HG03139 (cell line): ENCODE measurements at regions not wholly inside any gene's neighbourhood (a gene's known extent, or its start where the extent isn't known, plus 50 kb on each side); places are given as distances from the start of the nearest gene placed in this dataset.
"Not testable (repeated sequence)": the region's sequence is repeated elsewhere in the genome, so short reads cannot be mapped to it uniquely, and the experiment has no call there.

Experiments used
- ATAC-seq: cut with Tn5 transposase; IDR thresholded peaks from one replicate; pipeline ENCODE4 v1.9.1; 2021; ENCODE audit not compliant: unreplicated experiment

DNA sequence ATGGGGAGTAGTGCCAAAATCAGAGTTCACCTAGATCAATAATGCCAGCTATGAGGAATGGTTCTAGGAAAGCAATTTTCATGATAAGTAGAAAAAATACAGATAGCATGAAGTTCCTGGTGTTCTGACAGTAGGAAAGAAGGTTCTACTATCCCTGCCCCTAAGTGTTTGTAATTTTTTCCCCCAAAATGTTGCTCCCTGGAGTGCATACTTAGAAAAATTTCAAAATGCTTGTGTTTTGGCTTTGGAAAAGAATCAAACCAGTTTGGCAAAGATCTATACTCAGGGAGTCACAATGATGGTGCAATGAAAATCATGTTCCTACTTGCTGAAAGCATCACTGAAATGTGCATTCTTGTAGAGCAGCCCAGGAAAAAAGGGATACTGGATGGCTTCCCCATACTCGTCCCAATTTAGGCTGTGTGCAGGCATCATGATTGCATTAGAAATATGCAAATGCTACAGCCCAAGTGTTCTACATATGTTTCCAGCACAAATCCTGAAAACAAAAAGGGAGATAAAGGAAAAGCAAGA lies 74.7 kb downstream of the LPAR4 start:
- ATAC-seq, result no peak

GRCh38 chrX:78831523-78831922 lies 84.0 kb downstream of the LPAR4 start:
- no peak for ATAC-seq

- ATAC-seq, result peak; percentile 60
Observed at GRCh38 chrX:78838709-78839108, 91.2 kb downstream of the LPAR4 start.

DNA sequence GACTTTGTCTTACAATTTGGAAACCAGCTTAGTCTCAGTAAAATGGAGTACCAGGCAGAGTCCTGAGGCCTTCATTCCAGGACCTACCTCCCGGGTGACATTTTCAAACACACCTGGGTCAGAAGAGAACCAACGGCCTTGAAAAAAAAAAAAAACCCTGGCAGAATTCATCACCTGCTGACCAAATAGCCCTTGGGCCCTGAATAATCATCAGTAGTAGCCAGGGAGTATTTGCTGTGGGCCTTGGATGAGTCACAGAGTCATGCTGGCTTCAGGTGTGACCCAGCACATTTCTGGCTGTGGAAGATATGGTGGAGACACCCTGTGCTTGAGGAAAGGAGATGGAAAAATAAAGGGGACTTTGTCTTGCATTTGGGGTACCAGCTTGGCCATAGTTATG lies 92.2 kb downstream of the LPAR4 start:
- ATAC-seq, result no peak

DNA sequence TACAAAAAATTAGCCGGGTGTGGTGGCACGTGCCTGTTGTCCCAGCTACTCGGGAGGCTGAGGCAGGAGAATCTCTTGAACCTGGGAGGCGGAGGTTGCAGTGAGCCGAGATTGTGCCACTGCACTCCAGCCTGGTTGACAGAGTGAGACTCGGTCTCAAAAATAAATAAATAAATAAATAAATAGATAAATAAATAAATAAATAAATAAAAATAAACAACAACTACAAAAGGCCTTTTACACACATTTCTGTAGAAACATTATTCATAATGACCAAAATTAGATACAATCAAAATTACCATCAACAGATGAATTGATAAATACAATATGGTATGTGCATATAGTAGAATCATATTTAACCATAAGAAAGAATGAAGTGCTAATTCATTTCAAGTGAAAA lies 96.7 kb downstream of the LPAR4 start:
- ATAC-seq, result not testable (repeated sequence)

DNA sequence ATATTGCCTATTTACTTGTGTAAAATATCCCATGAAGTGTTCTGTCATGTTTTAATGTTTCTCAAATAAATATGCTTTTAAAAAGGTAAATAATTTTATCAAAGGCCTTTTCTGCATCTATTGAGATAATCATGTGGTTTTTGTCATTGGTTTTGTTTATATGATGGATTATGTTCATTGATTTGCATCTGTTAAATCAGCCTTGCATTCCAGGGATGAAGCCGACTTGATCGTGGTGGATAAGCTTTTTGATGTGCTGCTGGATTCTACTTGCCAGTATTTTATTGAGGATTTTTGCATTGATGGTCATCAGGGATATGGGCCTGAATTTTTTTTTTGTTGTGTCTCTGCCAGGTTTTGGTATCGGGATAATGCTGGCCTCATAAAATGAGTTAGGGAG lies 63.9 kb upstream of the P2RY10 start:
- ATAC-seq, result not testable (repeated sequence)

DNA sequence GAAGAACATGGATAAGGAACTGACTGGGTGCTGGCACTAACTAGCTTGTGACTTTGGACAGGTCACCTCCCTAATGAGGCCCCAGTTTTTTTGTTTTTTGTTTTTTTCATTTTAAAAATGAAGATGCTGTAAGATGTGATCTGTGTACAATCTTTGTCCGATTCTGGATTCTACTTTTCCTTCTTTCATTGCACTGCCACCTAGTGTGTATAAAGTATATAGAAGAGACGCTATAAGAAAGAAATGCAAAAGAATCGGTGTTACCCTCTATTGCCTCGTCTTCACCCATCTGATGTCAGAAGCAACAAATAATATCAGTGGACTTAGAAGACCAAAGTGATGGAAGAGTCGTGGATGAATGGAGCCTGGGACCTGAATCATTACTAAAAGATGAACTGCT lies 58.6 kb upstream of the P2RY10 start:
- ATAC-seq, result no peak
